ENCODE measurements at regions not wholly inside any gene's neighbourhood (a gene's known extent, or its start where the extent isn't known, plus 50 kb on each side); places are given as distances from the start of the nearest gene placed in this dataset.

- no peak for TF ChIP-seq CTCF (IDR thresholded peaks at IDR 0.05)
- no peak for TF ChIP-seq POLR2AphosphoS5 (IDR thresholded peaks at IDR 0.05)
- TF ChIP-seq POLR2A (IDR thresholded peaks at IDR 0.05) = no peak
These were observed 55.5 kb upstream of the ST6GAL2 start for GRCh38 chr2:106941372-106941993.
